ENCODE measurements at regions not wholly inside any gene's neighbourhood (a gene's known extent, or its start where the extent isn't known, plus 50 kb on each side); places are given as distances from the start of the nearest gene placed in this dataset.

- TF ChIP-seq, protein P1, sequence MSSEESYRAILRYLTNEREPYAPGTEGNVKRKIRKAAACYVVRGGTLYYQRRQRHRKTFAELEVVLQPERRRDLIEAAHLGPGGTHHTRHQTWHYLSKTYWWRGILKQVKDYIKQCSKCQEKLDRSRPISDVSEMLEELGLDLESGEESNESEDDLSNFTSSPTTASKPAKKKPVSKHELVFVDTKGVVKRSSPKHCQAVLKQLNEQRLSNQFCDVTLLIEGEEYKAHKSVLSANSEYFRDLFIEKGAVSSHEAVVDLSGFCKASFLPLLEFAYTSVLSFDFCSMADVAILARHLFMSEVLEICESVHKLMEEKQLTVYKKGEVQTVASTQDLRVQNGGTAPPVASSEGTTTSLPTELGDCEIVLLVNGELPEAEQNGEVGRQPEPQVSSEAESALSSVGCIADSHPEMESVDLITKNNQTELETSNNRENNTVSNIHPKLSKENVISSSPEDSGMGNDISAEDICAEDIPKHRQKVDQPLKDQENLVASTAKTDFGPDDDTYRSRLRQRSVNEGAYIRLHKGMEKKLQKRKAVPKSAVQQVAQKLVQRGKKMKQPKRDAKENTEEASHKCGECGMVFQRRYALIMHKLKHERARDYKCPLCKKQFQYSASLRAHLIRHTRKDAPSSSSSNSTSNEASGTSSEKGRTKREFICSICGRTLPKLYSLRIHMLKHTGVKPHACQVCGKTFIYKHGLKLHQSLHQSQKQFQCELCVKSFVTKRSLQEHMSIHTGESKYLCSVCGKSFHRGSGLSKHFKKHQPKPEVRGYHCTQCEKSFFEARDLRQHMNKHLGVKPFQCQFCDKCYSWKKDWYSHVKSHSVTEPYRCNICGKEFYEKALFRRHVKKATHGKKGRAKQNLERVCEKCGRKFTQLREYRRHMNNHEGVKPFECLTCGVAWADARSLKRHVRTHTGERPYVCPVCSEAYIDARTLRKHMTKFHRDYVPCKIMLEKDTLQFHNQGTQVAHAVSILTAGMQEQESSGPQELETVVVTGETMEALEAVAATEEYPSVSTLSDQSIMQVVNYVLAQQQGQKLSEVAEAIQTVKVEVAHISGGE (CRISPR knock-in tag; IDR thresholded peaks at IDR 0.05) = no peak
Observed at GRCh38 chr1:71224741-71225377, 144.0 kb upstream of the ZRANB2 start (continued).

GRCh38 chr1:71223641-71224340 lies 143.0 kb upstream of the ZRANB2 start:
- H3K4me2 ChIP-seq (ENCODE audit: insufficient read depth, low read length) = no peak overlapping the region
- no peaks in the 10 kb centered on the region for H3K9me1 ChIP-seq (ENCODE audit: control insufficient read depth, insufficient read depth, low read length)
- no peak overlapping the region for H3K9ac ChIP-seq (ENCODE audit: insufficient read depth in 1 of 2, low read depth in 2 of 2, low read length in 2 of 2)
- WGBS (ENCODE audit: insufficient coverage, low coverage, missing lambda C conversion rate) = under 1% methylated on average over 7 of the region's 7 CpGs
- H3K27ac ChIP-seq (ENCODE audit: extremely low read depth, low read depth, low read length) = no peak overlapping the region
- H3K4me1 ChIP-seq (replicated peaks in 1 of 2; ENCODE audit: control insufficient read depth in 2 of 2, insufficient read depth in 2 of 2, low read length in 2 of 2) = no peaks in the 10 kb centered on the region
- no peak overlapping the region for H2AFZ ChIP-seq (ENCODE audit: low read depth, low read length)
- intact Hi-C loops (cut with micrococcal nuclease) = no loop called here
- no peaks in the 10 kb centered on the region for H3K36me3 ChIP-seq (ENCODE audit: control insufficient read depth, insufficient read depth, low read length)
- TF ChIP-seq MEF2A (IDR thresholded peaks at IDR 0.05; ENCODE audit: control insufficient read depth, low read depth, low read length) = no peak
- no peak for TF ChIP-seq ZNF518B (CRISPR knock-in tag; IDR thresholded peaks at IDR 0.05)
- TF ChIP-seq ZNF699 (CRISPR knock-in tag; IDR thresholded peaks at IDR 0.05; ENCODE audit: insufficient replicate concordance) = no peak
- H3K9me3 ChIP-seq (replicated peaks; ENCODE audit: control insufficient read depth, insufficient read depth, low read depth, low read length) = no peaks in the 10 kb centered on the region
- no peaks in the 10 kb centered on the region for H3K79me2 ChIP-seq (ENCODE audit: control insufficient read depth, insufficient read depth, low read length)
- no peaks in the 10 kb centered on the region for H3K27me3 ChIP-seq (ENCODE audit: control insufficient read depth in 2 of 2, insufficient read depth in 2 of 2, low read length in 2 of 2)
- FAIRE-seq = no peak
- ChIA-PET POLR2A (no interaction called here), CTCF (ENCODE audit: low intra/inter-chr PET ratio) (no interaction called here)
- in situ Hi-C loops (cut with MboI) = no loop called here
- BruUV-seq (replicated peaks) = no TSS peak
- H4K20me1 ChIP-seq (replicated peaks; ENCODE audit: control insufficient read depth, insufficient read depth, low read length) = no peaks in the 10 kb centered on the region
- no peak for DNase-seq (ENCODE audit: extremely low read depth in 1 of 4, low spot score in 3 of 4)
- ATAC-seq = no peak
- no peak overlapping the region for H3K4me3 ChIP-seq
